ENCODE measurements at regions not wholly inside any gene's neighbourhood (a gene's known extent, or its start where the extent isn't known, plus 50 kb on each side); places are given as distances from the start of the nearest gene placed in this dataset.

DNA sequence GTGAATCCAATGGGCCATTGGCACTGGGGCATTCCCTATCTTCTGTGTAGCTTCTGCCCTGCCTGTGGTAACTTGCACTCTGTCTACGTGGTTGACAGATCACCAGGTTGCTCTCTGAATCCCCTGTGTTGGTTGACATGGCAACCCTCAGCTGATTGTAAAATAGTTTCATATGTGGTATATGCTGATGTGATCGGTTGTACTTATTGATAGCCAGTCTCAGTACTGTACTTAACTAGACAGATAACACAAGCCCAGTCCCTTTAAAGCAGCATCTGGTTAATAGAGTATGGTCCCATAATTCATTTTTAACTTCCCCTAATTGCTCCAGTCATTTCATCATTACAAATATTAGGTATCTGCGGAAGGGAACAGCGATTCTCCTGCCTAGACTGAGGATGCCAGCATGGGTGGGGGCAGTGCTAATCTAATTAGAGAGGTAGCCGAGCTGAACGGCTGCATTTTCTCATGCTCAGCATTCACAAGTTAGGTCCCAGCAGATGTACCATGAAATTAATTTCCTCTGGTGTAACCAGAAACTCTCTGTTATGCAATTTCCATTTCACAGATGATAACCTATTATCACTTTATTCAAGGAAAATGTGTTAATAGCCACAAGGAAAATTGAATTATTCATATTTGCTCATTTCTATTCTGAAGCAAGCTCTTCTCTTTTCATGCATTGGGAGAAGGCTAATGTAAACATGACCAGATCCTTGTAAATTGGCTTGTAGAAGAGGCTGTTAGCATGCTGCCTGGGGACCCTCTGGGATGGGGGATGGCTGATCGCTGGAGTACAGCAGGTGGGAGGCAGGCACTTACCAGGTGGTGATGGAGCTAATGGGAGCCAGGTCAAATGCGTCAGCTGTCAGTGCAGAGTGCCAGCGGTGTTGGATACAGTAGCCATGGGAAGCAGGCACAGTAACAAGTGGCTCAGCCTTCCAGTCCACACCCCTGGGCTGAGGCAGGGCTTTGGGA is 608.3 kb downstream of the GALR1 start:
- no peak for TF ChIP-seq POLR2A (IDR thresholded peaks at IDR 0.05)
- TF ChIP-seq, protein P1, sequence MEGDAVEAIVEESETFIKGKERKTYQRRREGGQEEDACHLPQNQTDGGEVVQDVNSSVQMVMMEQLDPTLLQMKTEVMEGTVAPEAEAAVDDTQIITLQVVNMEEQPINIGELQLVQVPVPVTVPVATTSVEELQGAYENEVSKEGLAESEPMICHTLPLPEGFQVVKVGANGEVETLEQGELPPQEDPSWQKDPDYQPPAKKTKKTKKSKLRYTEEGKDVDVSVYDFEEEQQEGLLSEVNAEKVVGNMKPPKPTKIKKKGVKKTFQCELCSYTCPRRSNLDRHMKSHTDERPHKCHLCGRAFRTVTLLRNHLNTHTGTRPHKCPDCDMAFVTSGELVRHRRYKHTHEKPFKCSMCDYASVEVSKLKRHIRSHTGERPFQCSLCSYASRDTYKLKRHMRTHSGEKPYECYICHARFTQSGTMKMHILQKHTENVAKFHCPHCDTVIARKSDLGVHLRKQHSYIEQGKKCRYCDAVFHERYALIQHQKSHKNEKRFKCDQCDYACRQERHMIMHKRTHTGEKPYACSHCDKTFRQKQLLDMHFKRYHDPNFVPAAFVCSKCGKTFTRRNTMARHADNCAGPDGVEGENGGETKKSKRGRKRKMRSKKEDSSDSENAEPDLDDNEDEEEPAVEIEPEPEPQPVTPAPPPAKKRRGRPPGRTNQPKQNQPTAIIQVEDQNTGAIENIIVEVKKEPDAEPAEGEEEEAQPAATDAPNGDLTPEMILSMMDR (IDR thresholded peaks at IDR 0.05): no peak

Data from vagina (tissue), 2 donors.